GM12892 (cell line): ENCODE measurements at regions not wholly inside any gene's neighbourhood (a gene's known extent, or its start where the extent isn't known, plus 50 kb on each side); places are given as distances from the start of the nearest gene placed in this dataset.

Experiments
- POLR2A ChIP-seq: IDR thresholded peaks from 2 replicates; pipeline ENCODE4 v1.6.1; 2011; ENCODE audit warnings: low read depth, low read length, control low read depth
- POLR2AphosphoS5 ChIP-seq: IDR thresholded peaks from 2 replicates; pipeline ENCODE4 v1.6.1; 2011; ENCODE audit warnings: low read depth, low read length, control low read depth

- TF ChIP-seq POLR2A (no peak), POLR2AphosphoS5 (no peak)
Observed at GRCh38 chr2:3098231-3098630, 279.4 kb downstream of the EIPR1 start.
